ENCODE measurements at regions not wholly inside any gene's neighbourhood (a gene's known extent, or its start where the extent isn't known, plus 50 kb on each side); places are given as distances from the start of the nearest gene placed in this dataset.

- TF ChIP-seq POLR2AphosphoS5 (IDR thresholded peaks at IDR 0.05; ENCODE audit: borderline replicate concordance, low read depth, low read length) (no peak), EZH2 (IDR thresholded peaks at IDR 0.05) (no peak), FOXP2 (optimal IDR thresholded peaks at IDR 0.05; ENCODE audit: control extremely low read depth, extremely low read length, insufficient read depth) (no peak)
Observed at GRCh38 chr18:44588508-44588907, 92.2 kb upstream of the SETBP1 start.

Measured in SK-N-MC (cell line).